Esophagus (tissue), 2 donors: ENCODE measurements at regions not wholly inside any gene's neighbourhood (a gene's known extent, or its start where the extent isn't known, plus 50 kb on each side); places are given as distances from the start of the nearest gene placed in this dataset.
A peak's percentile ranks its signal among the peaks of the same experiment; 100 is the strongest.

ENCODE experiments used
- H3K27ac ChIP-seq, 2 donors: one replicate each; pipeline ENCODE4 v1.5.1; 2013; ENCODE audit warnings: low read depth in 2 of 2, mild to moderate bottlenecking in 2 of 2, inconsistent platforms in 1 of 2, low read length in 1 of 2, moderate library complexity in 1 of 2
- H3K27me3 ChIP-seq, 2 donors: one replicate each; pipeline ENCODE4 v1.6.1; 2013; ENCODE audit warnings: low read length in 2 of 2, control low read depth in 1 of 2, mild to moderate bottlenecking in 1 of 2; ENCODE audit not compliant: insufficient read depth in 2 of 2, control insufficient read depth in 1 of 2
- H3K36me3 ChIP-seq, 2 donors: one replicate each; pipeline ENCODE4 v1.6.1; 2013; ENCODE audit warnings: low read length in 1 of 2; ENCODE audit not compliant: control insufficient read depth in 2 of 2, insufficient read depth in 2 of 2
- H3K4me1 ChIP-seq, 2 donors: one replicate each; pipeline ENCODE4 v1.6.1; 2013; ENCODE audit warnings: low read length in 1 of 2; ENCODE audit not compliant: control insufficient read depth in 2 of 2, insufficient read depth in 2 of 2
- H3K4me3 ChIP-seq, 2 donors: one replicate each; pipeline ENCODE4 v1.5.1; 2013; ENCODE audit warnings: low read length in 2 of 2, mild to moderate bottlenecking in 2 of 2, low read depth in 1 of 2, moderate library complexity in 1 of 2
- H3K9me3 ChIP-seq, 2 donors: one replicate each; pipeline ENCODE4 v1.6.1; 2013; ENCODE audit warnings: mild to moderate bottlenecking in 2 of 2, low read depth in 1 of 2, low read length in 1 of 2, moderate library complexity in 1 of 2; ENCODE audit not compliant: control insufficient read depth in 2 of 2, insufficient read depth in 1 of 2
- WGBS, 2 donors: extraction: QIAGEN DNeasy Blood & Tissue Kit; methylation state at CpG; one replicate each; pipeline ENCODE4 v1.1.7; 2013; 5-methylcytosine and 5-hydroxymethylcytosine counted together
- donor health status: healthy with polysubstance abuse.
- donor health status: Bipolar disorder and iron deficiency.

DNA sequence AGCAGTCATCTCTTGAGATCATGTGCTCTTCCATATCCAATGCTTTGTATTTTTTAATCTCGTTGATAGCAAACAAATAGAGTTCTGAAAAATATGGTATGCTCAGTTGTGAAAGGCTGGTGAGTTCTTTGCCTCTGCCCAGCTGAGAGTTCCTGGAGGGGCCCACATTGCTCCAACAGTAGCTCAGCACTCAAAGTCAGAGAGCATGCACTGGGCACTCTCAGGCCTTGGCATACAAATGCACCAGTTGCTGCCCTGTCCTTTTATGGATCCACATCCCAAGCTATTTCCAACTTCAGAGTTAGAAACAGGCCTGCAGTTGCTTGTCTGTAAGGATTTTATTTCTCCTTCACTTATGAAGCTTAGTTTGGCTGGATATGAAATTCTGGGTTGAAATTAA is 181.7 kb upstream of the CHRNA7 start:
- Histone ChIP-seq H3K9me3 (peaks cover 0 to 2% of the 10 kb centered on the region in 2 donors), H3K27ac (no peak overlapping the region), H3K27me3 (no peaks in the 10 kb centered on the region), H3K4me3 (no peak overlapping the region), H3K36me3 (no peaks in the 10 kb centered on the region), H3K4me1 (no peaks in the 10 kb centered on the region)
- WGBS, 2 donors = 78 to 85% methylated on average over 1 of the region's 1 CpG

GRCh38 chr15:31852933-31853799 is 177.1 kb upstream of the CHRNA7 start:
- Histone ChIP-seq H3K36me3 (no peaks in the 10 kb centered on the region), H3K27ac (no peak overlapping the region)
- 44 to 52% methylated on average over 6 of the region's 6 CpGs for WGBS, 2 donors

GRCh38 chr15:31856581-31856980 is 173.7 kb upstream of the CHRNA7 start:
- 84 to 86% methylated on average over 12 of the region's 12 CpGs for WGBS, 2 donors
- H3K36me3 ChIP-seq = no peaks in the 10 kb centered on the region
- H3K4me1 ChIP-seq = no peaks in the 10 kb centered on the region
- H3K27ac ChIP-seq = no peak overlapping the region
- no peaks in the 10 kb centered on the region for H3K9me3 ChIP-seq
- no peaks in the 10 kb centered on the region for H3K27me3 ChIP-seq
- H3K4me3 ChIP-seq = no peak overlapping the region

More at GRCh38 chr15:31852933-31853799, 177.1 kb upstream of the CHRNA7 start:
- Histone ChIP-seq H3K9me3 (peaks cover 0 to 2% of the 10 kb centered on the region in 2 donors), H3K4me1 (no peaks in the 10 kb centered on the region), H3K4me3 (no peak overlapping the region), H3K27me3 (no peaks in the 10 kb centered on the region)

DNA sequence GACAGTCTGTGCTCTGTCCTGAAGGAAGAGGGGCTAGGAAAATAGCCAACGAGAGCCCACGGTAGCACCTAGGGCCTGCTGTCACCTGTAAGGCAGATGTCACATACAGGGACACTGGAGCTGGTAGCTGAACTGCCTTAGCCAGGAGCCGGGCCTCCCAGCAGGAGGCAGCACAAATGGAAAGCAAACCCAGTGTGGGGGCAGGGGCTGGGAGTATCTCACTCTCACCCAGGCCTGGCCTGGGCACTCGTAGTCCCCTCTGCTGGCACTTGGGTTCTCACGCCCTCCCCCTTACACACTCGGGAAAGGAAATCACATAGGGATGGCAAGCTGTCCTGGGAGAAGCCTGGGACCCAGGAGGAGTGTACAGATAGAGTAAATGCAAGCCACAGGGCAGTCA is 173.1 kb upstream of the CHRNA7 start:
- no peaks in the 10 kb centered on the region for H3K9me3 ChIP-seq
- WGBS, 2 donors = 50 to 54% methylated on average over 6 of the region's 6 CpGs
- H3K27ac ChIP-seq = no peak overlapping the region
- no peaks in the 10 kb centered on the region for H3K4me1 ChIP-seq
- H3K36me3 ChIP-seq = no peaks in the 10 kb centered on the region
- no peaks in the 10 kb centered on the region for H3K27me3 ChIP-seq
- no peak overlapping the region for H3K4me3 ChIP-seq

DNA sequence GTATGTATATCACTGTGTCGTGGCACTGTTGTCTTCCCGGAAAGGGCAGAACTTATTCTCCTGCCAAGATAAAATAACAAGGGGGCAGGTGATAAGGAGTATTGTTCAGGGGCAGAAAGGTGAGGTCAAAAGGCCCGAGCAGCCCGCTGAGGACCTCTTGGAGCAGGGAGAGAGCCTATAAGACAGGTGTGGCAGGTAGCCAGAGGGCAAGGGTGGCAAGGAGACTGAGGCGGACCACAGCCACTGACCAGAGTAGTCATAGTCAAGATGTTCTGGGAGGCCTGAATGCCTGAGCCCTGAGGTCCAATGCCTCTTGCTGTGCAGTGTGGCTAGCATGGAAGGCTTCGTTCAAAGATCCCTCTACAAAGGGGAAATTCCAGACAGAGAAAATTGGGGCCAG is 172.3 kb upstream of the CHRNA7 start:
- 64 to 75% methylated on average over 6 of the region's 6 CpGs for WGBS, 2 donors
- no peak overlapping the region for H3K4me3 ChIP-seq
- no peaks in the 10 kb centered on the region for H3K4me1 ChIP-seq
- no peaks in the 10 kb centered on the region for H3K36me3 ChIP-seq
- no peaks in the 10 kb centered on the region for H3K9me3 ChIP-seq
- H3K27ac ChIP-seq = no peak overlapping the region
- H3K27me3 ChIP-seq = no peaks in the 10 kb centered on the region

DNA sequence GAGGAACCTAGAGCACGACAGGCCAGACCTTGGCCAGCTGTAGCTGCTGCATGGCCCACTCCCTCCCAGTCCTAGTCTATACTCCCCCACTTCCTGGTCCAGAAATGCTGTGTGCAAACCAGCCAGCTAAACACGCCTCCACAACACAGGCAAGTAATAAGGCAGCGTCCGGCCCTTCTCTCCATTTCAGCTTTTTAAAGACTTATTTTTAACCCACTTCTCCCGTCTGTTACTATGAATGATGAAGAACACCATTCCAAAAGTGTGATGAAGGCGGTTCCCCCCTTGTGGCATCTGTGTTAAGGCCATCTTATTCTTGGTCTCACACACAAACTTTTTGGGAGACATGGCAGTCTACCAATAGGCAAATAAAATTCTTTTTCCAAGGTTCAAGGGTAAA is 164.1 kb upstream of the CHRNA7 start:
- WGBS, 2 donors = 71 to 81% methylated on average over 6 of the region's 6 CpGs
- Histone ChIP-seq H3K4me1 (no peaks in the 10 kb centered on the region), H3K4me3 (no peak overlapping the region), H3K36me3 (no peaks in the 10 kb centered on the region), H3K27me3 (no peaks in the 10 kb centered on the region), H3K9me3 (no peaks in the 10 kb centered on the region), H3K27ac (no peak overlapping the region)

DNA sequence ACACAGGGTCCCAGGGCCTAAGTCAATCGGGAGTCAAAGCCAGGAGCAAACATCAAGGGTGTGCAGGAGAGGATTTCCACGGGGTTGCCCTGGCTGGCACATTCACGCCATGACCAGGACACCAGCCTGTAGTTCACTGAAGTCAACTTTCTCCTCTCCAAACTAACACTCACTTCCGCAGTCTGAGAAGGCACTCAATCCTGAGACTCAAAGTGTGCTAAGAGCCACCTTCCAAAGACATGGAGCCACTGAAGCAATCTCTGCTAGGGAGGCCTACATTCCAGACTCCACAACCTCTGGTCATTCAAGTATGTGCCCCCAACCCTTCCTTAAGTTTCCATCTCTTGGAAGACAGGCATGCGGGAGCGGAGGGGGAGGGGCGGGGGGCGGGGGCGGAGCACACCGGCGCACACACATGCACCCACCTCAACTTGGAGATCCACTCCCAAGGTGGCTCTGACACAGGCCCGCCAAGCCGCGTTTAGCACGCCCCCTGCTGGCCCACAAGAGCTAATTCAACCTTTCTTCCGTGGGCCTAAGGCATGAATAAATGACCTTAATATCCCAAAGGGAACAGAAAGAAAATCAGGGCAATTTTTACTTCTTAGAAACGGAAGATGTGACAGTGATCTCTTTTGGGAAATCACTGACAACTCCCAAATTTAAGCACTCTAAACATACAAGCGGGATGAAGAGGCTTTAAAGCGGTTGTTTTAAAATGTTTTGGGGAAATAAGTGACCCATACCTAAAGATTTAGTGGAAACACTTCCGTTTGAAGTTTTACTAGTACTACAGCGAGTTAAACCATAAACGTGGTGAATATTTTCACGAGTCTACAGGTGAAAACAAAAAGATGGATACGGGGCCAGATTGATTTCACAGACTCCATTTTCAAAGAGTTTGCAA is 162.5 kb upstream of the CHRNA7 start:
- no peak overlapping the region for H3K4me3 ChIP-seq
- H3K9me3 ChIP-seq = no peaks in the 10 kb centered on the region
- H3K27ac ChIP-seq = no peak overlapping the region
- H3K36me3 ChIP-seq = no peaks in the 10 kb centered on the region
- H3K27me3 ChIP-seq = no peaks in the 10 kb centered on the region
- no peaks in the 10 kb centered on the region for H3K4me1 ChIP-seq
- 33 to 35% methylated on average over 23 to 24 of the region's 24 CpGs for WGBS, 2 donors

- Histone ChIP-seq H3K4me1 (no peaks in the 10 kb centered on the region), H3K27ac (peak overlapping the region in 1 of 2 donors; percentile 14), H3K27me3 (no peaks in the 10 kb centered on the region), H3K36me3 (no peaks in the 10 kb centered on the region), H3K4me3 (peak overlapping the region; percentile 65 to 82), H3K9me3 (no peaks in the 10 kb centered on the region)
- WGBS, 2 donors = 2% methylated on average over 55 to 60 of the region's 60 CpGs
Measured at GRCh38 chr15:31869686-31870307, 160.5 kb upstream of the CHRNA7 start.

DNA sequence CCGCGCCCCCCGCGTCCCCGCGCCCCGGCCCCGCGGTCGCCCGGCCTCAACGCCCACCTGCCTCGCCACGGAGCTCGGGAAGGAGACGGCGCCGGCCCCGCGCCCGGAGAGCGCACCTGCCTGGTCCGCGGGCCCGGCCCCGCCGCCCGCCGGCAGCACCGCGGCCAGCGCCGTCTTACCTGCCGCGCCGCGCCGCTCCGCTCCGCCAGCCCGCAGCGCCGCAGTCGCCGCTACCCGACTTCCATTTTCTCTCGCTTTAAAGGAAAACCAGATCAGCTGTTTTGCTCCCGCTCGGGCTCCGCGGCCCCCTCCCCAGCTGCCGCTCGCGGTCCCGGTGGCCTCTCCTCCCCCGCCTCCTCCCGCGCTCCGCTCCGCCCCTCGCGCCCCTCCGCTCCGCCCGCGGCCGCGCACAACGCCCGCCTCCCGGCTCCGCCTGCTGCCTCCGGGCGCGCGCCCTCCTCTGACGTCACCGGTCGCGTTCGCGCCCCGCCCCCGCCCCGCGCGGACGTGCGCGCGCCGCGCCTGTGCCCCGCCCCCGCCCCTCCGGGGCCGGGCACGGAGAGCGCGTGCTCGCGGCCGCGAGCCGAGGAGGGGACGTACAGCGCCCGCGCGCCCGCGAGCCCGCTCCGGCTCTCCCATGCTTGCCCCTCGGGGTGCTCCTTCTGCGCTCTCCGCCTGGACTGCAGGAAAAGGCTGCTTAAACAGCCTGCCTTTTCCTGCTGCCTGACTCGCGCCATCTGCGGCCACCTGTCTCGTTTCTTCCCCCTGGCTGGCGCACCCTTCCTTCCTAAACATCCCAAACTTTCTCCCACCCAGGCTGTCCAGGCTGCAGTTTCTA is 159.8 kb upstream of the CHRNA7 start, which contains the start of gene OTUD7A:
TSS of gene OTUD7A (minus strand) at position 346 of the 838 bp plus-strand sequence.
- 1% methylated on average over 58 to 122 of the region's 122 CpGs for WGBS, 2 donors
- no peaks in the 10 kb centered on the region for H3K9me3 ChIP-seq
- peak within 1 kb of the TSS; percentile 84 for H3K27ac ChIP-seq
- H3K4me3 ChIP-seq = peak within 1 kb of the TSS; percentile 65 to 82
- H3K27me3 ChIP-seq = no peaks in the 10 kb centered on the region
- no peaks in the 10 kb centered on the region for H3K4me1 ChIP-seq
- H3K36me3 ChIP-seq = no peaks in the 10 kb centered on the region
